GM12873 (cell line): ENCODE measurements at regions not wholly inside any gene's neighbourhood (a gene's known extent, or its start where the extent isn't known, plus 50 kb on each side); places are given as distances from the start of the nearest gene placed in this dataset.

Source experiments
- CTCF ChIP-seq: IDR thresholded peaks from 2 replicates; pipeline ENCODE4 v1.5.1; 2012; ENCODE audit warnings: low read depth, mild to moderate bottlenecking, moderate library complexity, low read length, control low read depth; ENCODE audit not compliant: insufficient read depth; ENCODE audit errors: missing control alignments

- TF ChIP-seq CTCF: no peak
Measured at GRCh38 chr1:11358984-11359383, 86.0 kb downstream of the UBIAD1 start.

GRCh38 chr1:11362547-11363021, 89.6 kb downstream of the UBIAD1 start:
- TF ChIP-seq CTCF: no peak

GRCh38 chr1:11364170-11364569, 91.2 kb downstream of the UBIAD1 start:
- TF ChIP-seq CTCF: peak; percentile 64

GRCh38 chr1:11365744-11366387, 92.9 kb downstream of the UBIAD1 start:
- no peak for TF ChIP-seq CTCF

GRCh38 chr1:11373029-11373894, 100.3 kb downstream of the UBIAD1 start:
- no peak for TF ChIP-seq CTCF

- no peak for TF ChIP-seq CTCF
Measured at GRCh38 chr1:11373895-11374747, 101.1 kb downstream of the UBIAD1 start.

- no peak for TF ChIP-seq CTCF
Measured at GRCh38 chr1:11374748-11375110, 101.7 kb downstream of the UBIAD1 start.
